OCI-LY7 (cell line): ENCODE measurements at regions not wholly inside any gene's neighbourhood (a gene's known extent, or its start where the extent isn't known, plus 50 kb on each side); places are given as distances from the start of the nearest gene placed in this dataset.

Experiments
- EZH2phosphoT487 ChIP-seq: fragments of 200-600 bp; sonication (generic); IDR thresholded peaks from 2 replicates; pipeline ENCODE4 v1.6.1; 2018; ENCODE audit warnings: low read depth, borderline replicate concordance, mild to moderate bottlenecking, mixed run types, antibody characterized with exemption, low read length, moderate library complexity, mixed read lengths
- TF ChIP-seq, protein P1 (sequence below): fragments of 200-600 bp; sonication (generic); conservative IDR thresholded peaks from 2 replicates; pipeline ENCODE4 v1.5.1; 2014; ENCODE audit warnings: mild to moderate bottlenecking, antibody characterized with exemption, low read length, moderate library complexity, mixed read lengths

DNA sequence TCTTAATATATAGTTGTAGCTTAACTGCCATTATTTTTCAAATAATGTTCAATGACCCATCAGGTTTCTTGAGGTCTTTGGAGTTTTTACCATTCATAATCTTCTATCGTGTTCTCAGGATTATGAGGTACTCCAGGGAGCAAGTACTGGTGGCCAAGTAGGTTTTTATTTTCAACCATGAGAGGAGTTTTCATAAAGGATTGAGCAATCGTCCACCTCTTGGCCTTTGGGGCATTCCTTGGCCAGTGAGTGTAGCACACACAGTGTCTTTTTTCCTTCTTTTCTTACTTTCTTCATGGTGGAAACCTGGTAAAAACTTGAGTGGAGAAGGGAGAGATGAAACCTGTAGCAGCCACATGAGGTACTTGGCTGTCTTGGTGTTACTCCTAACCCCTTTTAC, 567.0 kb upstream of the NR3C2 start:
- TF ChIP-seq, protein P1, sequence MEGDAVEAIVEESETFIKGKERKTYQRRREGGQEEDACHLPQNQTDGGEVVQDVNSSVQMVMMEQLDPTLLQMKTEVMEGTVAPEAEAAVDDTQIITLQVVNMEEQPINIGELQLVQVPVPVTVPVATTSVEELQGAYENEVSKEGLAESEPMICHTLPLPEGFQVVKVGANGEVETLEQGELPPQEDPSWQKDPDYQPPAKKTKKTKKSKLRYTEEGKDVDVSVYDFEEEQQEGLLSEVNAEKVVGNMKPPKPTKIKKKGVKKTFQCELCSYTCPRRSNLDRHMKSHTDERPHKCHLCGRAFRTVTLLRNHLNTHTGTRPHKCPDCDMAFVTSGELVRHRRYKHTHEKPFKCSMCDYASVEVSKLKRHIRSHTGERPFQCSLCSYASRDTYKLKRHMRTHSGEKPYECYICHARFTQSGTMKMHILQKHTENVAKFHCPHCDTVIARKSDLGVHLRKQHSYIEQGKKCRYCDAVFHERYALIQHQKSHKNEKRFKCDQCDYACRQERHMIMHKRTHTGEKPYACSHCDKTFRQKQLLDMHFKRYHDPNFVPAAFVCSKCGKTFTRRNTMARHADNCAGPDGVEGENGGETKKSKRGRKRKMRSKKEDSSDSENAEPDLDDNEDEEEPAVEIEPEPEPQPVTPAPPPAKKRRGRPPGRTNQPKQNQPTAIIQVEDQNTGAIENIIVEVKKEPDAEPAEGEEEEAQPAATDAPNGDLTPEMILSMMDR: no peak
- TF ChIP-seq EZH2phosphoT487: no peak
